Sigmoid colon (tissue), 4 donors: ENCODE measurements at regions not wholly inside any gene's neighbourhood (a gene's known extent, or its start where the extent isn't known, plus 50 kb on each side); places are given as distances from the start of the nearest gene placed in this dataset.

Experiments
- CTCF ChIP-seq, 4 experiments: fragments of 450-650 bp in 3 of 4; fragments of 200-600 bp in 1 of 4; IDR thresholded peaks; one replicate each; pipeline ENCODE4 v1.5.1; 2016 to 2019; ENCODE audit warnings: antibody characterized with exemption in 4 of 4, mild to moderate bottlenecking in 3 of 4, moderate library complexity in 2 of 4
- EP300 ChIP-seq, 4 donors: sonication (generic); formaldehyde crosslinking; IDR thresholded peaks; one replicate each; pipeline ENCODE4 v1.6.1; 2017; ENCODE audit warnings: antibody characterized with exemption in 4 of 4
- POLR2A ChIP-seq, 2 donors: fragments of 450-650 bp; IDR thresholded peaks; one replicate each; pipeline ENCODE4 v1.6.1; 2016; ENCODE audit warnings: antibody characterized with exemption in 2 of 2, mild to moderate bottlenecking in 2 of 2, moderate library complexity in 2 of 2
- POLR2AphosphoS5 ChIP-seq, 4 donors: sonication (generic); formaldehyde crosslinking; IDR thresholded peaks; one replicate each; pipeline ENCODE4 v1.6.1; 2017; ENCODE audit warnings: antibody characterized with exemption in 4 of 4

- TF ChIP-seq CTCF (IDR thresholded peaks at IDR 0.05), result no peak
- TF ChIP-seq POLR2A (IDR thresholded peaks at IDR 0.05), result no peak
- TF ChIP-seq POLR2AphosphoS5 (IDR thresholded peaks at IDR 0.05), result no peak
- no peak for TF ChIP-seq EP300 (IDR thresholded peaks at IDR 0.05)
These were observed 53.8 kb upstream of the APP start for GRCh38 chr21:26224366-26224765.
